Pancreas (tissue), 10 donors: ENCODE measurements at regions not wholly inside any gene's neighbourhood (a gene's known extent, or its start where the extent isn't known, plus 50 kb on each side); places are given as distances from the start of the nearest gene placed in this dataset.

Source experiments
- ATAC-seq, 4 donors: fragments of 200-7000 bp; cut with Tn5 transposase; one replicate each; pipeline versions ENCODE4 v1.8.0 to v1.9.1; 2020; ENCODE audit warnings: mild to moderate bottlenecking in 4 of 4, moderate library complexity in 4 of 4
- DNase-seq, 6 donors: peaks; one replicate each; pipeline ENCODE4 v3.0.0-alpha.2; 2020
- FAIRE-seq: peaks from 2 replicates; lab custom pipeline; 2012; peaks lifted over from hg19 to GRCh38; lab: Jason Lieb, UNC
- H3K27ac ChIP-seq, 4 donors: fragments of 200-600 bp; sonication (generic); 1 replicate in 3 of 4; 2 replicates in 1 of 4; pipeline versions ENCODE4 v1.5.0 to v1.8.0; 2020
- H3K27me3 ChIP-seq, 4 donors: fragments of 200-600 bp; one replicate each; pipeline ENCODE4 v1.8.0; 2021
- H3K36me3 ChIP-seq, 3 donors: fragments of 200-600 bp; sonication (generic) in 1 of 3; one replicate each; pipeline versions ENCODE4 v1.5.0 to v1.8.0; 2020 to 2021
- H3K4me1 ChIP-seq, 3 donors: fragments of 200-600 bp; one replicate each; pipeline ENCODE4 v1.8.0; 2021
- H3K4me3 ChIP-seq, 4 donors: fragments of 200-600 bp; sonication (generic) in 2 of 4; one replicate each; pipeline versions ENCODE4 v1.5.0 to v1.8.0; 2020 to 2021
- H3K9me3 ChIP-seq, 4 donors: fragments of 200-600 bp; one replicate each; pipeline ENCODE4 v1.8.0; 2021
- WGBS, 2 donors: extraction: QIAGEN DNeasy Blood & Tissue Kit; methylation state at CpG; one replicate each; pipeline ENCODE4 v1.1.7; 2013; 5-methylcytosine and 5-hydroxymethylcytosine counted together
- intact Hi-C, 3 donors: fragments of 100-400 bp; cut with DNase I; formaldehyde crosslinking; loops; one replicate each; pipeline versions ENCODE4 v1.11.1 to v1.14.2; 2022
- TF ChIP-seq, protein P1 (sequence below), 4 donors: fragments of 200-600 bp; sonication (generic) in 3 of 4; IDR thresholded peaks; one replicate each; pipeline versions ENCODE4 v1.5.0 to v1.8.0; 2021; ENCODE audit warnings: antibody characterized with exemption in 4 of 4
- donor health status: healthy with polysubstance abuse.
- donor health status: DM: no; HTN: no; CAD: no; lungs with moderate emphysema.
- donor health status: DM: no; HTN: no; CAD: no.
- donor health status: control.
- donor health status: control.
- donor health status: Bipolar disorder and iron deficiency.
- donor health status: DM: yes; HTN: yes; CAD: no.
- donor health status: DM: no; HTN: no; CAD: no.
- donor health status: DM: no; HTN: no; CAD: no.
- donor health status: DM: yes; HTN: yes; CAD: no.

DNA sequence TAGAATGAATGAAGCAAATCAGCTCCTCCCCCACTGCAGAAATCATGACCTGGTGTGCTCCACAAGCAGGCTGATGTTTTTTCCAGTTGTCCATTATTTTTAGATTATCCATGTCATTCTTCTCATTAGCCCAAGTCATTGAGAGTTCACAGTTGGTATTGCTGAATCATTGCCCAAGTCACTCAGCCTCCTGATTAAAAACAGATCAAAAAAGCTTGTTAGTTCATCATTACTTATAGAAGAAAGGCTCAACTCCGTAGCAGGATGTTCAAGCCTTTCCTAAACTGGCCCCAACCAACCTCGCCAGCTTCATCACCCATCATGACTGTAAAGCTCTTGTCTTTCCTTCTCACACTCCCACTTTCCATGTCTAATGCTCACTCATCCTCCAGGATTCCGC is 161.3 kb upstream of the CTTNBP2NL start:
- Histone ChIP-seq H3K27ac (no peak overlapping the region), H3K9me3 (no peaks in the 10 kb centered on the region), H3K27me3 (no peaks in the 10 kb centered on the region), H3K4me3 (no peak overlapping the region), H3K4me1 (no peaks in the 10 kb centered on the region), H3K36me3 (no peaks in the 10 kb centered on the region)
- FAIRE-seq (no peak), ATAC-seq (no peak), DNase-seq (no peak)
- WGBS, 2 donors, result 76% methylated on average over 3 of the region's 3 CpGs
- intact Hi-C loops, result no loop called here
- TF ChIP-seq, protein P1, sequence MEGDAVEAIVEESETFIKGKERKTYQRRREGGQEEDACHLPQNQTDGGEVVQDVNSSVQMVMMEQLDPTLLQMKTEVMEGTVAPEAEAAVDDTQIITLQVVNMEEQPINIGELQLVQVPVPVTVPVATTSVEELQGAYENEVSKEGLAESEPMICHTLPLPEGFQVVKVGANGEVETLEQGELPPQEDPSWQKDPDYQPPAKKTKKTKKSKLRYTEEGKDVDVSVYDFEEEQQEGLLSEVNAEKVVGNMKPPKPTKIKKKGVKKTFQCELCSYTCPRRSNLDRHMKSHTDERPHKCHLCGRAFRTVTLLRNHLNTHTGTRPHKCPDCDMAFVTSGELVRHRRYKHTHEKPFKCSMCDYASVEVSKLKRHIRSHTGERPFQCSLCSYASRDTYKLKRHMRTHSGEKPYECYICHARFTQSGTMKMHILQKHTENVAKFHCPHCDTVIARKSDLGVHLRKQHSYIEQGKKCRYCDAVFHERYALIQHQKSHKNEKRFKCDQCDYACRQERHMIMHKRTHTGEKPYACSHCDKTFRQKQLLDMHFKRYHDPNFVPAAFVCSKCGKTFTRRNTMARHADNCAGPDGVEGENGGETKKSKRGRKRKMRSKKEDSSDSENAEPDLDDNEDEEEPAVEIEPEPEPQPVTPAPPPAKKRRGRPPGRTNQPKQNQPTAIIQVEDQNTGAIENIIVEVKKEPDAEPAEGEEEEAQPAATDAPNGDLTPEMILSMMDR (IDR thresholded peaks at IDR 0.05), result no peak

DNA sequence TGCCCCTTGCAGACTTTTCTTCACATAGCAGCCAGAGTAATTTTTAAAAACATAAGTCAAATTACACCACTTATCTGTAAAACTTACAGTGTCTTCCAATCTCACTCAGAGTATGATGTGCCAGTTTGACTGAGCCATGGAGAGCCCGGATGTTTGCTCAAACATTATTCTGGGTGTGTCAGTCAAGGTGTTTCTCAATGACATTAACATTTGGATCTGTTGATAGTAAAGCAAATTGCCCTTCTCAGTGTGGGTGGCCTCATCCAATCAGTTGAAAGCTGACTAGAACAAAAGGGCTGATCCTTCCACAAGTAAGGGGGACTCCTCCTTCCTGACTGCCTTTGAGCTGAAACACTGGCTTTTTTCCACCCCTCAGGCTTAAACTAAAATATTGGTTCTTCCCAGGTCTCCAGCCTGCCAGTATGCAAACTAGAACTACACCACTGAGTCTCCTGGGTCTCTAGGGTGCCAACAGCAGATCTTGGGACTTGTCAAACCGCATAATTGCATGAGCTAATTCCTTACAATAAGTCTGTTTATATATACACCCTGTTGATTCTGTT is 157.9 kb upstream of the CTTNBP2NL start:
- FAIRE-seq (no peak), ATAC-seq (no peak), DNase-seq (no peak)
- H3K27me3 ChIP-seq, result no peaks in the 10 kb centered on the region
- TF ChIP-seq, protein P1 (IDR thresholded peaks at IDR 0.05), result no peak
- H3K36me3 ChIP-seq, result no peaks in the 10 kb centered on the region
- WGBS, 2 donors, result 67 to 70% methylated on average over 2 of the region's 2 CpGs
- H3K9me3 ChIP-seq, result no peaks in the 10 kb centered on the region
- no peaks in the 10 kb centered on the region for H3K4me1 ChIP-seq
- H3K4me3 ChIP-seq, result no peak overlapping the region
- H3K27ac ChIP-seq, result no peak overlapping the region
- intact Hi-C loops, result no loop called here

DNA sequence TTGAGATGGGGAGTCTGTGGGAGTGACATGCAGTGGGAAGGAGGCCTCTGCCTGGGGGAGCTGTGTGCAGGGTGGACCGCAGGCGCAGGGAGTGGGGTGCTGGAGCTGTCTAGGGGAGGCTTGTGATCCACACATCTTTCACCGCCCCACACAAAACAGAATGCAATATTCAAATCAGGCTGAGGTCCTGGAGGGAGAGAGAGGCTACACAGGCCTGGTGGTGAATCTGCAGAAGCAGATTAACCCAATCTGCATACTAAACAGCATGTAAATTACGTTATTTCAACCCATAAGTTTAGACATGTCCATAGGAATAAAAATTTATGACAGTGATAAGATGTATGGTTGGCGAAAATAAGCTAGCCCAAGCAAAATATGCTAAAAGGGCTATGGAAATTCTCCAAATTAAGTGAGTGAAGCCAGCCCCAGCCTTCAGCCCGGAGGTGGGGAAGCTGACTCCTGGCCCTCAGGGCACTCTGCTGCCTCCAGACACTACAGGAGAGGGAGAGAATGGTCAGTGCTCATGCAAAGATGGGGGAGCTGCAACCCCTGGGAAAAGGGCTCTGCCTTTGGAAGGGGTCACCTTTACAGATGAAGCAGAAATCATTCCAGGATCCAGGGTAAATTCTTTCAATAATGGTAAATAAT is 156.2 kb upstream of the CTTNBP2NL start:
- Histone ChIP-seq H3K36me3 (no peaks in the 10 kb centered on the region), H3K4me1 (no peaks in the 10 kb centered on the region), H3K27me3 (no peaks in the 10 kb centered on the region), H3K27ac (no peak overlapping the region), H3K9me3 (no peaks in the 10 kb centered on the region), H3K4me3 (no peak overlapping the region)
- ATAC-seq, result no peak
- no peak for DNase-seq
- TF ChIP-seq, protein P1 (IDR thresholded peaks at IDR 0.05), result no peak
- no peak for FAIRE-seq
- intact Hi-C loops, result no loop called here
- WGBS, 2 donors, result 81 to 85% methylated on average over 6 of the region's 6 CpGs

DNA sequence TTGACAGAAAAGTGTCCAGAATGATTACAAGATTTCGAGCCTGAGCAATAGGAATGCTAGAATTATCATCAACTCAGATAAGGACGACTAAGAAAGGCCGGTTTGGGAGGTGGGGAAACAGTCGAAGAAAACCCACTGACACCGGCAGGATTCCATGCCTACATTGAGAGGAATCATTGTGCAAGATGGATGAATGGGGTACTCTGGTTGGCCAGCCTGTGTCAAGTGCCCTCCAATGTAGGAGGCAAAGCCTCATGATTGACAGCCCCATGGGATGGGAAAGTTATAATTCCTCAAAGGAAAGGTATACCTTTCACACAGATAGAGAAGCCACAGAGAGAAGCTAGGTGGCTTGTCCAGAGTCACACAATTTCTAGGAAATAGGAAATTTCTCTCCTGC is 153.5 kb upstream of the CTTNBP2NL start:
- no peaks in the 10 kb centered on the region for H3K4me1 ChIP-seq
- intact Hi-C loops, result no loop called here
- no peak overlapping the region for H3K27ac ChIP-seq
- TF ChIP-seq, protein P1 (IDR thresholded peaks at IDR 0.05), result no peak
- ATAC-seq (no peak), FAIRE-seq (no peak), DNase-seq (no peak)
- 78 to 82% methylated on average over 5 of the region's 5 CpGs for WGBS, 2 donors
- no peaks in the 10 kb centered on the region for H3K27me3 ChIP-seq
- H3K4me3 ChIP-seq, result no peak overlapping the region
- H3K36me3 ChIP-seq, result no peaks in the 10 kb centered on the region
- no peaks in the 10 kb centered on the region for H3K9me3 ChIP-seq

DNA sequence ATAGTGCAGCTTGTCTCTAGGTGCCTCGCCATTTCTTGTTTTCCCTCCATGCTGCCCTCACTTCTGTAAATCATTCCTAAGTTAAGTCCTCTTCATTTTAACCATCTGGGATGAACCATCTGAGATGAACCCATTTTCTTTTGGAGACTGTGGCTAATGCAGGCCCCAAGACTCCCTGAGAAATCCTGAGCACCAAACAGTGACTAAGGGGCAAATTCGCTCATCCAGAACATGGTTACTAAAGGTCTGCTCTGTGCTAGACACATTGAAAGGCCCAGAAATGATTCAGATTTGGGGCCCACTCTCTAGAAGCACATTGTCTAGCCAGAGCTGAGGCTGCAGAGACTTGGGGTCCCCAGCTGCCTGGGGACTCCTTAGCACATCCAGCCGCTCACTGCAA is 151.9 kb upstream of the CTTNBP2NL start:
- no peaks in the 10 kb centered on the region for H3K9me3 ChIP-seq
- ATAC-seq (no peak), DNase-seq (no peak), FAIRE-seq (no peak)
- TF ChIP-seq, protein P1 (IDR thresholded peaks at IDR 0.05), result no peak
- H3K4me3 ChIP-seq, result no peak overlapping the region
- H3K27me3 ChIP-seq, result no peaks in the 10 kb centered on the region
- H3K27ac ChIP-seq, result no peak overlapping the region
- 92 to 100% methylated on average over 3 of the region's 3 CpGs for WGBS, 2 donors
- intact Hi-C loops, result no loop called here
- no peaks in the 10 kb centered on the region for H3K36me3 ChIP-seq
- H3K4me1 ChIP-seq, result no peaks in the 10 kb centered on the region
